ENCODE measurements at regions not wholly inside any gene's neighbourhood (a gene's known extent, or its start where the extent isn't known, plus 50 kb on each side); places are given as distances from the start of the nearest gene placed in this dataset.

- intact Hi-C loops (cut with micrococcal nuclease) = no loop called here
- Mint-ChIP-seq H3K4me1 (ENCODE audit: low read depth) (no peaks in the 10 kb centered on the region), H3K4me3 (ENCODE audit: low read depth) (no peak overlapping the region), H3K27me3 (ENCODE audit: low read depth) (no peaks in the 10 kb centered on the region), H3K36me3 (ENCODE audit: low read depth) (no peaks in the 10 kb centered on the region), H3K9me3 (no peaks in the 10 kb centered on the region), H3K27ac (no peak overlapping the region)
- DNase-seq (ENCODE audit: low spot score) = no peak
These were observed 183.5 kb downstream of the HNMT start for GRCh38 chr2:138147796-138148195.

DNA sequence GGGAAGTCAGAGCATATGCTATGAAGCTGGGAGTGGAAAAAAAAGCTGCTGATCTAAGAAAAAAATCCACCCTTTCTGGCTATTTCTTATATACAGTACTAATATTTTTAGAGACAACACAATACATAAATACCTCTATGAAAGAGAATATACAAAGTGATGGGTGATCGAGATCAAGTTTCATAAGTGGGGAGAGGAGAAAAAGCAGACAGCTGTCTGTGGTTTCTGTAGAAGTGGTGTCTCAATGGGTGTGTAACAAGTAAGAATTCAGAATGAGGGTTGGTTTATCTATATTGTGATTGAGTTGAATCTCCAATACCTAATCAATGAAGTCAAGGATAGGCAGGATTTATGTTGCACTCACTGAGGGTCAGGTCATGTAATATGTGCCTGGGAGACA is 191.0 kb downstream of the HNMT start:
- H3K4me3 Mint-ChIP-seq (ENCODE audit: low read depth) = no peak overlapping the region
- H3K9me3 Mint-ChIP-seq = no peaks in the 10 kb centered on the region
- intact Hi-C loops (cut with micrococcal nuclease) = no loop called here
- H3K4me1 Mint-ChIP-seq (ENCODE audit: low read depth) = no peaks in the 10 kb centered on the region
- no peak for DNase-seq (ENCODE audit: low spot score)
- no peaks in the 10 kb centered on the region for H3K27me3 Mint-ChIP-seq (ENCODE audit: low read depth)
- H3K36me3 Mint-ChIP-seq (ENCODE audit: low read depth) = no peaks in the 10 kb centered on the region
- no peak overlapping the region for H3K27ac Mint-ChIP-seq

- Mint-ChIP-seq H3K27me3 (ENCODE audit: low read depth) (no peaks in the 10 kb centered on the region), H3K4me1 (ENCODE audit: low read depth) (no peaks in the 10 kb centered on the region), H3K36me3 (ENCODE audit: low read depth) (no peaks in the 10 kb centered on the region), H3K4me3 (ENCODE audit: low read depth) (no peak overlapping the region), H3K9me3 (no peaks in the 10 kb centered on the region), H3K27ac (no peak overlapping the region)
- DNase-seq (ENCODE audit: low spot score) = no peak
- intact Hi-C loops (cut with micrococcal nuclease) = no loop called here
These were observed 193.1 kb downstream of the HNMT start for GRCh38 chr2:138157372-138157771.

DNA sequence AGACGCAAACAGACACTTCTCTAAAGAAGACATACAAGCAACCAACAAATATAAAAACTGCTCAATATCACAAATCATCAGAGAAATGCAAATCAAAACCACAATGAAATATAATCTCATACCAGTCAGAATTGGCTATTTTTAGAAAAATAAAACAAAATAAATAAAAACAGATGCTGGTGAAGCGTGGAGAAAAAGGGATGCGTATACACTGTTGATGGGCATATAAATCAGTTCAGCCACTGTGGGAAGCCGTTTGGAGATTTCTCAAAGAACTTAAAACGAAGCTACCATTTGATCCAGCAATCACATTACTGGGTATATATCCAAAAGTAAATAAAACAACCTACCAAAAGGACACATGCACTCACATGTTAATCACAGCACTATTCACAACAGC is 206.2 kb downstream of the HNMT start:
- no peak for DNase-seq (ENCODE audit: low spot score)
- H3K4me3 Mint-ChIP-seq (ENCODE audit: low read depth) = no peak overlapping the region
- no peak overlapping the region for H3K27ac Mint-ChIP-seq
- intact Hi-C loops (cut with micrococcal nuclease) = no loop called here
- H3K36me3 Mint-ChIP-seq (ENCODE audit: low read depth) = no peaks in the 10 kb centered on the region
- H3K9me3 Mint-ChIP-seq = no peaks in the 10 kb centered on the region
- no peaks in the 10 kb centered on the region for H3K27me3 Mint-ChIP-seq (ENCODE audit: low read depth)
- H3K4me1 Mint-ChIP-seq (ENCODE audit: low read depth) = no peaks in the 10 kb centered on the region

GRCh38 chr2:138171244-138171643 is 207.0 kb downstream of the HNMT start:
- Mint-ChIP-seq H3K9me3 (peaks cover 3% of the 10 kb centered on the region), H3K27ac (no peak overlapping the region), H3K27me3 (ENCODE audit: low read depth) (peaks cover 1% of the 10 kb centered on the region), H3K36me3 (ENCODE audit: low read depth) (no peaks in the 10 kb centered on the region), H3K4me3 (ENCODE audit: low read depth) (no peak overlapping the region), H3K4me1 (ENCODE audit: low read depth) (no peaks in the 10 kb centered on the region)
- no peak for DNase-seq (ENCODE audit: low spot score)
- intact Hi-C loops (cut with micrococcal nuclease) = no loop called here

GRCh38 chr2:138175066-138175465 is 210.8 kb downstream of the HNMT start:
- no peaks in the 10 kb centered on the region for H3K36me3 Mint-ChIP-seq (ENCODE audit: low read depth)
- intact Hi-C loops (cut with micrococcal nuclease) = no loop called here

DNA sequence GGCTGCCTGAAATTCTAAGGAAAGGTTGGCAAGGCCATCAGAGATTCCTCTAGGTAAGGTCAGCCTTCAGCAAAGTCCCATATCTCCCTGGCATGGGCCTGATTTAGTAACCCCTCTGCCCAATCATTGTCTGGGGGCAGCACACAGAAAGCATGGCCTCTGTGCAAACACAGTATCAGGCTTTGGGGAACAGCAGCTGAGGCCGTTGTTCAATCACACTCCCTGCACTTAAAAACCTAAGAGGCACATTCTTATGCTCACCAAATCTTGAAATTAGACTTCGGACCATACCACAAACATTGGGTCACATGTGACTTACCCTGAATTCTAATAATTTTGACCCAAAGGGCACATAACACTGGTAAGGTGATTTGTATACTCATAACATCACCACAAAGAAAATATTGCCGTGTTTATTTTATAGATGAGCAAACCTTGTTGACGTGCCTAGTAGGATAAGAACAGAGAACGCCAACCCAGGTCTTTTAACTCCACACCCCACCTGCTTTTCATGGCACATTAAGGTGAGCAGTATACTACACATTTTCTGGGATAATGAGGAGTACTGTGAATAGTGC is 212.7 kb downstream of the HNMT start:
- intact Hi-C loops (cut with micrococcal nuclease) = no loop called here
- Mint-ChIP-seq H3K4me3 (ENCODE audit: low read depth) (no peak overlapping the region), H3K27me3 (ENCODE audit: low read depth) (peaks cover 1% of the 10 kb centered on the region), H3K9me3 (peaks cover 3% of the 10 kb centered on the region), H3K4me1 (ENCODE audit: low read depth) (no peaks in the 10 kb centered on the region), H3K36me3 (ENCODE audit: low read depth) (no peaks in the 10 kb centered on the region), H3K27ac (no peak overlapping the region)
- DNase-seq (ENCODE audit: low spot score) = no peak

More at GRCh38 chr2:138175066-138175465, 210.8 kb downstream of the HNMT start:
- Mint-ChIP-seq H3K27me3 (ENCODE audit: low read depth) (peaks cover 1% of the 10 kb centered on the region), H3K4me1 (ENCODE audit: low read depth) (no peaks in the 10 kb centered on the region), H3K9me3 (peaks cover 3% of the 10 kb centered on the region), H3K4me3 (ENCODE audit: low read depth) (no peak overlapping the region), H3K27ac (no peak overlapping the region)
- no peak for DNase-seq (ENCODE audit: low spot score)

DNA sequence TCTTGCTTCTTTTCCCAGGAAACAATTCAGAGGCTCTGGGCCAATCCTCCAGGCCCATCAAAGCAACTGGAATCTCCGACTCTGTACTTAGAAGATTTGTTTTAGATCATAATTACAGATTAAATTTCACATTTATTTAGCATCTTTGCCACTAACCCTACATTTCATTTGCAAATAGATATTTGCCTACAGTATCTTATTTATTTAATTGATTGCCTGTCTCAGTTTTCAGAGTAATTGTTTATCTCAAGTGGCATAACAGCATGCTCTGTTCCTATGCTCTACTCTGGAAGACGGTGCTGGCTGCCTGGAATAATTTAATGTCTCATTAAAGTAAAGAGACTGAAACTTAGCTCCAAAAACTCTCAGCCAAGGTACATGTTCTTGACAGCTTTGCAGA is 213.4 kb downstream of the HNMT start:
- Mint-ChIP-seq H3K27me3 (ENCODE audit: low read depth) (peaks cover 1% of the 10 kb centered on the region), H3K36me3 (ENCODE audit: low read depth) (no peaks in the 10 kb centered on the region), H3K4me1 (ENCODE audit: low read depth) (no peaks in the 10 kb centered on the region), H3K9me3 (peaks cover 3% of the 10 kb centered on the region), H3K27ac (no peak overlapping the region), H3K4me3 (ENCODE audit: low read depth) (no peak overlapping the region)
- intact Hi-C loops (cut with micrococcal nuclease) = no loop called here
- DNase-seq (ENCODE audit: low spot score) = no peak

DNA sequence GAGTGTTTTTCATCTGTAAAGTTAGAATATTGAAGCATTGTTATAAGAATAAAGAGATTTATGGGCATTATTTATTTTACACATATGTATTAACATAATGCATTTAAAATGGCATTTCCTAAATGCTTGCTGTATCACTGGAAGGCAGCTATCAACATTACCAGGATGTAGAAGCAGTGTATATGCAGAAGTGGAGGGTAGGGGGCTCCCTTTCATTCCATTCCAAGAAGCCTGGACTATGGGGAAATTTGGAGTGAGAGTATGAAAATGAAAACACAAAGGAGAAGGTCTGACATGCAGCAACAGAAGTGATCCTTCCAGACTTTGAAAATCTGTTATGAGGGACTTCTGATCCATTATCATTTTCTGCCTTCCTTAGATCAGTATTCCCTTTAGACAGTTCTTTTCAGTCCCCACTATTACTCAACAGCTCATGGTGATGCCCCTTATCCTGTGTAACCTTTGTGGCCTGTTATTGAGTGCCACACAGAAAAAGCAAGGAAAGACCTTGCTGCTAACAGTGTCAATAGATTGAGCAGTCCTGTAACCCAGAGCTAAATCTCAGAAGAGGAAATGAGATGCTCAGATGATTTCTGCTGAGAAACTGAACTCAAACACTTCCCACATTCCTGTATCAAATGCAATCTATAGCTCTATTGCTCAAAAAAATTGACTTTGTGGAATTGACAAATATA is 216.6 kb downstream of the HNMT start:
- H3K27me3 Mint-ChIP-seq (ENCODE audit: low read depth) = peaks cover 1% of the 10 kb centered on the region
- H3K4me1 Mint-ChIP-seq (ENCODE audit: low read depth) = no peaks in the 10 kb centered on the region
- peaks cover 3% of the 10 kb centered on the region for H3K9me3 Mint-ChIP-seq
- H3K4me3 Mint-ChIP-seq (ENCODE audit: low read depth) = no peak overlapping the region
- H3K27ac Mint-ChIP-seq = no peak overlapping the region
- H3K36me3 Mint-ChIP-seq (ENCODE audit: low read depth) = no peaks in the 10 kb centered on the region
- no peak for DNase-seq (ENCODE audit: low spot score)
- intact Hi-C loops (cut with micrococcal nuclease) = no loop called here

DNA sequence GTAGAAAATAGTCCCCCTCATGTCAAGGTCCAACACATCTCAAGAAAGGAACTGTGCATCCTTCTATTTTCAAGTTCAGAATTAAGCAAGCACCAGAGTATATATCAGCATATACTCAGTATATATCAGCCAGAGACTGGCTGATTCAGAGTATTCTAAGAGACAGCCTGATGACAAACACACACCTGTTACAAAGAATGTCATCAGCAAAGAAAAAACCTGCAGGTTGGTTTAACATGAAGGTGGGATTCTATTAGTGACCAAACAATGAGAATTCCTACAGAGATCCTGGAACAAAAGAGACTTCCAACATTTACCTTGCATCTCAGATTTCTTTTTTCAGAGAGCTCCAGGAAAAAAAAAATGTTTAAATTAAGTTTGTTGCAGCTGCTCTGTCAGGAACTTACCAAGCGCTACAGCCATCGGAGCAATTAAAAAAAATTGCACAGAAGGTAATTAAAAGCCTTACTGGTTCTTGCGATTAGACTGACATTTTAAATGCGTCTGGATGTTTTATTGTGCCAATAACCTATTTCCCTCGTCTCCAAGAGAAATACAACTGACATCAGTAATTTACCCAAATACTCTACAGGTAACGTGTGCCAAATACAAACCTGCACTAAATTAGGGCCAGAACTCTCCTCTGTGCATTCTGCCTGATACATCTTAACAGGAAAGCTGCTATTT is 218.1 kb downstream of the HNMT start:
- Mint-ChIP-seq H3K4me1 (ENCODE audit: low read depth) (no peaks in the 10 kb centered on the region), H3K27me3 (ENCODE audit: low read depth) (no peaks in the 10 kb centered on the region), H3K4me3 (ENCODE audit: low read depth) (no peak overlapping the region), H3K36me3 (ENCODE audit: low read depth) (no peaks in the 10 kb centered on the region), H3K27ac (no peak overlapping the region), H3K9me3 (no peaks in the 10 kb centered on the region)
- intact Hi-C loops (cut with micrococcal nuclease) = no loop called here
- no peak for DNase-seq (ENCODE audit: low spot score)

GRCh38 chr2:138182937-138183312 is 218.7 kb downstream of the HNMT start:
- DNase-seq (ENCODE audit: low spot score) = no peak
- intact Hi-C loops (cut with micrococcal nuclease) = no loop called here
- H3K27ac Mint-ChIP-seq = no peak overlapping the region
- no peak overlapping the region for H3K4me3 Mint-ChIP-seq (ENCODE audit: low read depth)
- no peaks in the 10 kb centered on the region for H3K36me3 Mint-ChIP-seq (ENCODE audit: low read depth)
- H3K27me3 Mint-ChIP-seq (ENCODE audit: low read depth) = no peaks in the 10 kb centered on the region
- H3K4me1 Mint-ChIP-seq (ENCODE audit: low read depth) = no peaks in the 10 kb centered on the region
- H3K9me3 Mint-ChIP-seq = no peaks in the 10 kb centered on the region

DNA sequence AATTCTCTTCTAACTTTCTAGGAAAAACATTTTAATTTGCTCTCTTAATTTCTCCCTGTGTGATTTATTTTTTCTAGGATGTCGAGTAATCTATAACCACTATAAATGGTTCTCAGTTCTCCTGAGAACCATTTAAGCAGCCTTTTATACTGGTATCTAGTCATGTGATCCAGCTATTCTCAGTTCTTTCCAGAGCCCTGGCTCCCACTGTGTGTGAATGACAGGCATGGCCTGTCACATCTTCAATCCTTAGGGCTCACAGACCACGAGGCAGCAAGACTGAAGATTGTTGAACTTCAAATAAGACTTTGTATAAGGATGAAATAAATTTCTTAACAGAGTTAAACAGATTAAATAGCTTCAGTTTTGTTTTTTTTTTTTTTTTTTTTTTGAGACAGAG is 219.4 kb downstream of the HNMT start:
- H3K36me3 Mint-ChIP-seq (ENCODE audit: low read depth) = no peaks in the 10 kb centered on the region
- no peaks in the 10 kb centered on the region for H3K4me1 Mint-ChIP-seq (ENCODE audit: low read depth)
- H3K9me3 Mint-ChIP-seq = no peaks in the 10 kb centered on the region
- no peak overlapping the region for H3K27ac Mint-ChIP-seq
- intact Hi-C loops (cut with micrococcal nuclease) = no loop called here
- H3K4me3 Mint-ChIP-seq (ENCODE audit: low read depth) = no peak overlapping the region
- DNase-seq (ENCODE audit: low spot score) = no peak
- H3K27me3 Mint-ChIP-seq (ENCODE audit: low read depth) = no peaks in the 10 kb centered on the region

- intact Hi-C loops (cut with micrococcal nuclease) = no loop called here
- Mint-ChIP-seq H3K27me3 (ENCODE audit: low read depth) (no peaks in the 10 kb centered on the region), H3K9me3 (no peaks in the 10 kb centered on the region)
These were observed 220.2 kb downstream of the HNMT start for GRCh38 chr2:138184428-138184827.

More at GRCh38 chr2:138184428-138184827, 220.2 kb downstream of the HNMT start:
- no peak for DNase-seq (ENCODE audit: low spot score)
- H3K4me1 Mint-ChIP-seq (ENCODE audit: low read depth) = no peaks in the 10 kb centered on the region
- H3K36me3 Mint-ChIP-seq (ENCODE audit: low read depth) = no peaks in the 10 kb centered on the region
- no peak overlapping the region for H3K4me3 Mint-ChIP-seq (ENCODE audit: low read depth)
- H3K27ac Mint-ChIP-seq = no peak overlapping the region
